Colonic mucosa (tissue), 4 donors: ENCODE measurements at regions not wholly inside any gene's neighbourhood (a gene's known extent, or its start where the extent isn't known, plus 50 kb on each side); places are given as distances from the start of the nearest gene placed in this dataset.
"Not testable (repeated sequence)": the region's sequence is repeated elsewhere in the genome, so short reads cannot be mapped to it uniquely, and the experiment has no call there.

ENCODE experiments used
- DNase-seq: peaks from one replicate; pipeline ENCODE4 v3.0.0-alpha.2; 2020
- H3K27ac ChIP-seq: fragments of 200-600 bp; one replicate; pipeline ENCODE4 v1.8.0; 2021
- H3K27me3 ChIP-seq: fragments of 200-600 bp; one replicate; pipeline ENCODE4 v1.8.0; 2021
- H3K36me3 ChIP-seq: fragments of 200-600 bp; one replicate; pipeline ENCODE4 v1.8.0; 2021
- H3K4me1 ChIP-seq: fragments of 200-600 bp; one replicate; pipeline ENCODE4 v1.8.0; 2021; ENCODE audit warnings: mild to moderate bottlenecking
- H3K4me3 ChIP-seq: fragments of 200-600 bp; one replicate; pipeline ENCODE4 v1.8.0; 2021
- H3K9ac ChIP-seq, 2 donors: one replicate each; pipeline ENCODE4 v1.7.0; 2013; ENCODE audit warnings: control low read depth in 2 of 2, low read depth in 2 of 2, low read length in 2 of 2
- H3K9me3 ChIP-seq: fragments of 200-600 bp; one replicate; pipeline ENCODE4 v1.8.0; 2021
- CTCF ChIP-seq: fragments of 200-600 bp; IDR thresholded peaks from one replicate; pipeline ENCODE4 v1.8.0; 2022; ENCODE audit warnings: antibody characterized with exemption, mild to moderate bottlenecking
- intact Hi-C: fragments of 100-400 bp; cut with DNase I; formaldehyde crosslinking; loops from one replicate; pipeline ENCODE4 v1.14.1; 2022
- donor health status: healthy.
- donor health status: DM: no; HTN: no; CAD: no.
- donor health status: DM: no; HTN: no; CAD: no.

- TF ChIP-seq CTCF, result no peak
- Histone ChIP-seq H3K36me3 (no peaks in the 10 kb centered on the region), H3K27ac (no peak overlapping the region), H3K9ac (no peak overlapping the region), H3K9me3 (no peaks in the 10 kb centered on the region), H3K4me1 (no peaks in the 10 kb centered on the region), H3K27me3 (no peaks in the 10 kb centered on the region), H3K4me3 (no peak overlapping the region)
- no peak for DNase-seq
- intact Hi-C loops, result no loop called here
Measured at GRCh38 chr2:52597346-52597745, 1170.3 kb upstream of the CHAC2 start.

- H3K27ac ChIP-seq, result no peak overlapping the region
- H3K4me3 ChIP-seq, result no peak overlapping the region
- DNase-seq, result no peak
- H3K9me3 ChIP-seq, result no peaks in the 10 kb centered on the region
- no peak for TF ChIP-seq CTCF
- no peaks in the 10 kb centered on the region for H3K27me3 ChIP-seq
- no peaks in the 10 kb centered on the region for H3K36me3 ChIP-seq
- H3K4me1 ChIP-seq, result no peaks in the 10 kb centered on the region
- H3K9ac ChIP-seq, result no peak overlapping the region
- intact Hi-C loops, result no loop called here
Measured at GRCh38 chr2:52594026-52594425, 1173.6 kb upstream of the CHAC2 start.

GRCh38 chr2:52584071-52584470 is 1183.5 kb upstream of the CHAC2 start:
- intact Hi-C loops, H3K9me3 ChIP-seq, H3K4me3 ChIP-seq, H3K27me3 ChIP-seq, H3K4me1 ChIP-seq, DNase-seq, H3K36me3 ChIP-seq, H3K27ac ChIP-seq, H3K9ac ChIP-seq: not testable (repeated sequence)

- Histone ChIP-seq H3K27me3 (no peaks in the 10 kb centered on the region), H3K9ac (no peak overlapping the region), H3K4me1 (no peaks in the 10 kb centered on the region), H3K27ac (no peak overlapping the region), H3K9me3 (no peaks in the 10 kb centered on the region), H3K36me3 (no peaks in the 10 kb centered on the region), H3K4me3 (no peak overlapping the region)
- DNase-seq, result no peak
- intact Hi-C loops, result no loop called here
- no peak for TF ChIP-seq CTCF
Measured at GRCh38 chr2:52572469-52572894, 1195.1 kb upstream of the CHAC2 start.

- no peak for TF ChIP-seq CTCF
- Histone ChIP-seq H3K9me3 (no peaks in the 10 kb centered on the region), H3K9ac (no peak overlapping the region), H3K27ac (no peak overlapping the region), H3K36me3 (no peaks in the 10 kb centered on the region), H3K4me3 (no peak overlapping the region), H3K4me1 (no peaks in the 10 kb centered on the region), H3K27me3 (no peaks in the 10 kb centered on the region)
- DNase-seq, result no peak
- intact Hi-C loops, result no loop called here
Measured at GRCh38 chr2:52571380-52572347, 1195.9 kb upstream of the CHAC2 start.

- H3K4me3 ChIP-seq, result no peak overlapping the region
- H3K27me3 ChIP-seq, result no peaks in the 10 kb centered on the region
- intact Hi-C loops, result no loop called here
- no peaks in the 10 kb centered on the region for H3K9me3 ChIP-seq
- H3K27ac ChIP-seq, result no peak overlapping the region
- no peaks in the 10 kb centered on the region for H3K4me1 ChIP-seq
- no peaks in the 10 kb centered on the region for H3K36me3 ChIP-seq
- no peak overlapping the region for H3K9ac ChIP-seq
- DNase-seq, result no peak
- no peak for TF ChIP-seq CTCF
Measured at GRCh38 chr2:52570716-52571115, 1196.9 kb upstream of the CHAC2 start.
